Heart left ventricle (tissue), 16 donors: ENCODE measurements at regions not wholly inside any gene's neighbourhood (a gene's known extent, or its start where the extent isn't known, plus 50 kb on each side); places are given as distances from the start of the nearest gene placed in this dataset.
"Not testable (repeated sequence)": the region's sequence is repeated elsewhere in the genome, so short reads cannot be mapped to it uniquely, and the experiment has no call there.

Experiments used
- ATAC-seq, 4 donors: fragments of 200-7000 bp; cut with Tn5 transposase; one replicate each; pipeline ENCODE4 v1.9.1; 2020 to 2022; ENCODE audit warnings: moderate library complexity in 4 of 4, mild to moderate bottlenecking in 3 of 4, moderate number of reproducible peaks in 1 of 4
- DNase-seq, 5 donors: peaks; one replicate each; pipeline ENCODE4 v3.0.0-alpha.2; 2020
- H3K27ac ChIP-seq, 12 donors: fragments of 200-600 bp; sonication (generic) in 4 of 12; one replicate each; pipeline versions ENCODE4 v1.5.0 to v1.8.0; 2016 to 2022; ENCODE audit warnings: mild to moderate bottlenecking in 2 of 12
- H3K27me3 ChIP-seq, 9 donors: fragments of 200-600 bp; sonication (generic) in 2 of 9; one replicate each; pipeline versions ENCODE4 v1.5.1 to v1.8.0; 2016 to 2022; ENCODE audit warnings: mild to moderate bottlenecking in 3 of 9
- H3K36me3 ChIP-seq, 9 donors: fragments of 200-600 bp; sonication (generic) in 2 of 9; one replicate each; pipeline versions ENCODE4 v1.5.0 to v1.8.0; 2018 to 2022; ENCODE audit warnings: mild to moderate bottlenecking in 2 of 9
- H3K4me1 ChIP-seq, 12 donors: fragments of 200-600 bp; sonication (generic) in 4 of 12; one replicate each; pipeline versions ENCODE4 v1.5.0 to v1.8.0; 2016 to 2022; ENCODE audit warnings: mild to moderate bottlenecking in 3 of 12
- H3K4me3 ChIP-seq, 12 donors: fragments of 200-600 bp; sonication (generic) in 4 of 12; one replicate each; pipeline versions ENCODE4 v1.5.0 to v1.8.0; 2017 to 2022; ENCODE audit warnings: mild to moderate bottlenecking in 9 of 12, moderate library complexity in 4 of 12
- H3K9me3 ChIP-seq, 12 donors: fragments of 200-600 bp; sonication (generic) in 4 of 12; one replicate each; pipeline versions ENCODE4 v1.5.0 to v1.8.0; 2016 to 2022; ENCODE audit warnings: mild to moderate bottlenecking in 1 of 12
- POLR2A ChIP-seq, 2 donors: fragments of 450-650 bp; IDR thresholded peaks; one replicate each; pipeline ENCODE4 v1.6.1; 2017; ENCODE audit warnings: antibody characterized with exemption in 2 of 2, mild to moderate bottlenecking in 2 of 2, moderate library complexity in 2 of 2
- WGBS, 4 donors: extraction: QIAGEN DNeasy Blood & Tissue Kit in 2 of 4; methylation state at CpG; one replicate each; pipeline versions ENCODE4 v1.1.5 to v1.1.7; 2013 to 2018; 5-methylcytosine and 5-hydroxymethylcytosine counted together
- intact Hi-C, 10 donors: fragments of 100-400 bp; cut with DNase I; formaldehyde crosslinking; loops; one replicate each; pipeline versions ENCODE4 v1.11.1 to v1.14.2; 2022
- TF ChIP-seq, protein P1 (sequence below), 12 donors: fragments of 200-600 bp; sonication (generic) in 4 of 12; IDR thresholded peaks; one replicate each; pipeline versions ENCODE4 v1.5.0 to v1.8.0; 2018 to 2022; ENCODE audit warnings: antibody characterized with exemption in 12 of 12, mild to moderate bottlenecking in 5 of 12
- donor health status: ischemic (EF 13 %, LVEDD 7.1; RV severe dilation, severe dysfunction).
- donor health status: healthy with polysubstance abuse.
- donor health status: DM: no; HTN: yes; CAD: no.
- donor health status: DM: no; HTN: no; CAD: no.
- donor health status: ischemic (EF 25% LVEDD 6.9; RV normal size, moderate dysfunction).
- donor health status: ischemic (EF 25% LVEDD 5.7; RV mildly dilated, moderate dysfunction).
- donor health status: healthy.
- donor health status: DM: yes; HTN: yes; CAD: no.
- donor health status: ischemic (EF 35%, LVEDD 5.7; RV mildly dilated, moderate dysfunction).
- donor health status: nonischemic (EF 11% LVEDD 7.7; RV severe dilation, severe dysfunction).
- donor health status: DM: yes; HTN: yes; CAD: no.
- donor health status: PGD.
- donor health status: ischemic (EF 29% LVEDD 5.4; RV normal size, mild dysfunction).
- donor health status: nonischemic (EF 23%, LVEDD 6.1; RV moderate dilation, normal function).

DNA sequence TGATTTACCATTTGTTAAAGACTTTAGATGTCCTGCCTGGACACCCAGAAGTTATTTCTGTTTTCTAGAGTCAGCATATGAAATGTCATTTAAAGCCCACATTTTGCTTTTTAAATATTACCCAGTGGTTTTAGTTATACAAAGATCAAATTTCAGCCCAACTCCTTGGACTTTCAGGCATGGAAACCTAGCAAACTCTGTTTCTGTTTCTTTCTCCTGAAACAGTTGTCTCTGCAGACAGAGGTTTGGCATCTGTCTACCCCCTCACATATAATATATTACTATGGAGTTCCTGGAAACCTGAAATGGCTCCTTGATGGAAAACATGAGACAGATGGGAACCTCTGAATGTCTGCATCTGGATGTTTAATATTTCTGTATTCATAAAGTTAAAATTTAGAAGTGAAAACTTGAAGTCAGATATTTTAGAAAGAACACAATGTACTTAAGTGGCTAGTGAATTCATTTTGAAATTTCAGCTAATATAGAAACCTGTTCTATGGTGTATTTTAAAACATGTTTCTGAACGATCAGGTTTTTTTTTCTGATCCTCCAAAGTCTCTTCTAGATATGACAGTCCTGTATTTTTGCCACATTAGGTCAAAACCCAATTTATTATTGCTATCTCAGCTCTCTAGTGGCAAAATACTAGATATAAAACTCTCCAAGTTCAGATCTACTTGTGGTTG is 743.3 kb downstream of the CD109 start:
- DNase-seq (no peak), ATAC-seq (no peak)
- Histone ChIP-seq H3K36me3 (no peaks in the 10 kb centered on the region), H3K4me3 (no peak overlapping the region), H3K9me3 (peaks cover 0 to 6% (median 0%) of the 10 kb centered on the region in 12 donors), H3K4me1 (no peaks in the 10 kb centered on the region), H3K27me3 (no peaks in the 10 kb centered on the region), H3K27ac (no peak overlapping the region)
- intact Hi-C loops, result no loop called here
- TF ChIP-seq POLR2A (IDR thresholded peaks at IDR 0.05), result no peak
- TF ChIP-seq, protein P1, sequence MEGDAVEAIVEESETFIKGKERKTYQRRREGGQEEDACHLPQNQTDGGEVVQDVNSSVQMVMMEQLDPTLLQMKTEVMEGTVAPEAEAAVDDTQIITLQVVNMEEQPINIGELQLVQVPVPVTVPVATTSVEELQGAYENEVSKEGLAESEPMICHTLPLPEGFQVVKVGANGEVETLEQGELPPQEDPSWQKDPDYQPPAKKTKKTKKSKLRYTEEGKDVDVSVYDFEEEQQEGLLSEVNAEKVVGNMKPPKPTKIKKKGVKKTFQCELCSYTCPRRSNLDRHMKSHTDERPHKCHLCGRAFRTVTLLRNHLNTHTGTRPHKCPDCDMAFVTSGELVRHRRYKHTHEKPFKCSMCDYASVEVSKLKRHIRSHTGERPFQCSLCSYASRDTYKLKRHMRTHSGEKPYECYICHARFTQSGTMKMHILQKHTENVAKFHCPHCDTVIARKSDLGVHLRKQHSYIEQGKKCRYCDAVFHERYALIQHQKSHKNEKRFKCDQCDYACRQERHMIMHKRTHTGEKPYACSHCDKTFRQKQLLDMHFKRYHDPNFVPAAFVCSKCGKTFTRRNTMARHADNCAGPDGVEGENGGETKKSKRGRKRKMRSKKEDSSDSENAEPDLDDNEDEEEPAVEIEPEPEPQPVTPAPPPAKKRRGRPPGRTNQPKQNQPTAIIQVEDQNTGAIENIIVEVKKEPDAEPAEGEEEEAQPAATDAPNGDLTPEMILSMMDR (IDR thresholded peaks at IDR 0.05), result no peak
- WGBS, 4 donors, result 55 to 67% (median 63%) methylated on average over 1 of the region's 1 CpG

DNA sequence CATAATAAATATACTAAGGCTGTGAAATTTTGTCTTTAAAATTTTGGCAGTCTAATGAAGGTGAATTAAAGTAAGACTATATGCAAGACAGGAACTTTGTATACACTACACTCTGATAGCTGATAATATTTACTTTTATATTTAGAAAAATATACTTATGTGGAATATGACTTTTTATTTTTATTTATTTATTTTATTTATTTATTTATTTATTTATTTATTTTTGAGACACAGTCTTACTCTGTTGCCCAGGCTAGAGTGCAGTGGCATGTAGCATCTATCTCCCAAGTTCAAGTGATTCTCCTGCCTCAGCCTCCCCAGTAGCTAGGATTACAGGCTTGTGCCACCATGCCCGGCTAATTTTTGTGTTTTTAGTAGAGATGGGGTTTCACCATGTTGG is 742.4 kb downstream of the CD109 start:
- WGBS, 4 donors, result 71 to 83% (median 80%) methylated on average over 1 of the region's 1 CpG

DNA sequence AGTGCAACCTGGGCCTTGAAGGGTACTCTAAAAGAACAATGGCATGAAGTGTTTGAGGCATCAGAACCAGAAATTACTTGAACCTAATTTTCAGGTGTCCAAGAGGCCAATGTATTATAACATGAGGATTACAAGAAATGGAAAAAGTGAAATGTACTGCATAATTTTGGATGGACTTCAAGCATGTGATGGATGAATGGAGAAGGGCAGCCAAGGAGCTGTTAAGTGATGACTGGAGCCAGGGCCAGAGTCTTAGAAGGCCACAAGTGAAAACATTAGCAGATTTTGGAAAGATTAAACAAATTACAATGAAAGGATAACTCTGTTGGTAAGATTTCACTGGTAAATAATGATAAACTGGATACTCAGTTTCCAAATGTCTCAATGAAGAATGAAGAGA is 738.2 kb downstream of the CD109 start:
- Histone ChIP-seq H3K9me3 (peaks cover 0 to 6% (median 0%) of the 10 kb centered on the region in 12 donors), H3K4me3 (no peak overlapping the region), H3K36me3 (no peaks in the 10 kb centered on the region), H3K27ac (no peak overlapping the region), H3K27me3 (no peaks in the 10 kb centered on the region), H3K4me1 (no peaks in the 10 kb centered on the region)
- DNase-seq (no peak), ATAC-seq (no peak)
- intact Hi-C loops, result no loop called here
- TF ChIP-seq, protein P1 (IDR thresholded peaks at IDR 0.05), result no peak
- no peak for TF ChIP-seq POLR2A (IDR thresholded peaks at IDR 0.05)

More for the DNA sequence above, 742.4 kb downstream of the CD109 start:
- H3K36me3 ChIP-seq, ATAC-seq, DNase-seq, intact Hi-C loops, H3K4me1 ChIP-seq, H3K27ac ChIP-seq, H3K9me3 ChIP-seq, H3K4me3 ChIP-seq, H3K27me3 ChIP-seq: not testable (repeated sequence)

DNA sequence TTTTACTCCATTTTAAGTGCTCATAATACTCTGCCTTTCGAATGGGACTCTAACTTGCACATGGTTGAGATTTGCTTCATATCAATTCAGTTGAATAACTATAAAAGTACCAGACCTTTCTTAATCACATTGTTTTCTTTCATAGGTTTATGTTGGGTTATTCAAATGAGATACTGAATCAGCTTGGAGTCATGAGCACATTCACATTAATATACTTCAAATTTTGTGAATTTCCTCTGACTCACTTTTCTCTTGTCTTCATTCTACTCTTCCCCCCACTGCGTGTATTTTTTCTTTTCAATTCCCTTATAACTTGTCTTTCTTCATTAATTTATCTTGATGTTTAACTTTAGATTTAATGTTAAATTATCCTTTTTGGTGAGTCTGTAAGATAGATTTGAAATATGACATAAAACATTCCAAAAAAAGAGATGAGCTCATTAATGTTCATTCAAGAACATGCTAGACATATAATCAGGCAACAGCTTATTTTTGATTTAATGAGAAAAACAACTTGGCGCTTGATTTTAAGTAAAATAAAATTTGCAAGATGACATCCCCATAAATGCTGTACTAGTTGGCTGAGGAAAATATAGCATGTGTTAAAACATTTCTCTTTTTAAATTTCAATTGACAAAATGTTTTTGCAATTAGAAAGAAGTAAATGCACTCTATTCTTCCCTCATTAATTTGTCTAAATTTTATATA is 736.0 kb downstream of the CD109 start:
- ATAC-seq, result no peak
- DNase-seq, result no peak
- no peaks in the 10 kb centered on the region for H3K36me3 ChIP-seq
- H3K27me3 ChIP-seq, result no peaks in the 10 kb centered on the region
- H3K9me3 ChIP-seq, result peaks cover 0 to 6% (median 0%) of the 10 kb centered on the region in 12 donors
- H3K27ac ChIP-seq, result no peak overlapping the region
- WGBS, 4 donors, result 83 to 86% (median 85%) methylated on average over 3 of the region's 3 CpGs
- H3K4me3 ChIP-seq, result no peak overlapping the region
- TF ChIP-seq, protein P1 (IDR thresholded peaks at IDR 0.05), result no peak
- no peak for TF ChIP-seq POLR2A (IDR thresholded peaks at IDR 0.05)
- intact Hi-C loops, result no loop called here
- H3K4me1 ChIP-seq, result no peaks in the 10 kb centered on the region
